GM18867 (cell line): ENCODE measurements at regions not wholly inside any gene's neighbourhood (a gene's known extent, or its start where the extent isn't known, plus 50 kb on each side); places are given as distances from the start of the nearest gene placed in this dataset.

Experiments used
- ATAC-seq: cut with Tn5 transposase; IDR thresholded peaks from one replicate; pipeline ENCODE4 v1.9.1; 2021; ENCODE audit warnings: mild to moderate bottlenecking, moderate library complexity; ENCODE audit not compliant: unreplicated experiment

DNA sequence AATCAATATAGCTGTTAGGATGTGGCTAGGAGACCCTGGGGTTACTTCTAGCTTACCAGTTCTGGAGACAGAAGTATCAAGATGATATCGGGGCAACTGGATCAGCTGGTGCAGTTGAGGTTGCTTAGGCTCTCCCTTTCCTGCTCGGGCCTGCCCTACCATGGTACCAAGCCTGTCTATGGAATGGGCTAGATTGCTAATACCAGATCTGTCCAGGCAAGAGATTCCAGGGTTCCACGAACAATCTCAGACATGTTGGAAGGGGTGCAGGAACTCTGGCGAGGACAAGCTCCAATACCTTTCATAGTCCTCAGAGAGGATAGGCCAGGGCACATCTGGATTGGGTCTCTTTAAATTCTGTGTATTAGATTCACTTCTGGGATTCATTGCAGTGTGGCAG lies 53.8 kb downstream of the ADM start:
- ATAC-seq = no peak

DNA sequence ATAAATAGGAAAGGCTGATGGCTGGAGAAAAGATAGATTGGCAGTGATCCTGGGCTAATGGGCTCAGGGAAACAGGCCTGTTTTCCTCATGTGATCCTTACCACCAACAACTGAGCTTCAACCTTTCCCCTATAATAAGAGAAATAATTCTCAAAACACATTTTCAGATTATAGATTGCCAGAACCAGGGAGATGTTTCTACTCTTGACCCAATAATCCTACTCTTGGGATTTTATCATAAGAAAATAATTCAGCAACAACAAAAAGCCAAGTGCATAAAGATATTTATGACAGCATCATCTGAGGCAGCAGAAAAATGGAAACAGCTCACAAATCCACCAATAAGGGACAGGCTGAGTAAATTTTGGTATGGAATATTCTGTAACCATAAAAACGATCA lies 54.3 kb downstream of the ADM start:
- no peak for ATAC-seq

DNA sequence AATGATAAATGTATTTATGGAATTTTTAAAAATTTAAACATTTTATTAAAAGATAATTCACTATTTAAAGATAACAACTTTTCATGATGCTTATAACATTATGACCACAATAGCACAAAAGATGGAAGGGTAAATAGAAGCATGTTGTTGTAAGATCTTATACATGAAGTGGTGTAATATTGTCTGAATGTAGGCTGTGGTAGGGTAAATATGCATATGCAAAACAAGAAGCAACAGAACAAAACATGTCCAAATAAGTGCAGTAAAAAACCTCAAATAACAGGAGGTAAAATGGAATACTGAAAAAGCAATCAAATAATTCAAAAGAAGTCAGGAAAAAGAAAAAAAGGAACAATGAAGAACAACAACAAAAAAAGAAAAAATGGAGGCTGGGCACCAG lies 56.0 kb downstream of the ADM start:
- no peak for ATAC-seq

DNA sequence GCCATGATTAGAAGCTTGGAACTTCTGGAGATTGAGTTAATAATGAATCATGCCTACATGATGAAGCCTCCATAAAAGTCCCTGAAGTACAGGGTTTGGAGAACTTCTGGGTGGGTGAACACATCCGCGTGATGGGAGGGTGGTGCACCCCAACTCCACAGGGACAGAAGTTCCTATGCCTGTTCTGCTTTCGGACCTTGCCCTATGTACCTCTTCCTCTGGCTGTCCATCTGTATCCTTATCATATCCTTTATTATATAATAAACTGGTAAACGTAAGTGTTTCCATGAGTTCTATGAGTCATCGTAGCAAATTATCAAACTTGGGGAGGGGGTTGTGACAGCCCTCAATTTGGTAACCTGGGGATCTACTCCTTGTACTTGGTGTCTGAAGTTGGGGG lies 60.2 kb downstream of the ADM start:
- no peak for ATAC-seq

DNA sequence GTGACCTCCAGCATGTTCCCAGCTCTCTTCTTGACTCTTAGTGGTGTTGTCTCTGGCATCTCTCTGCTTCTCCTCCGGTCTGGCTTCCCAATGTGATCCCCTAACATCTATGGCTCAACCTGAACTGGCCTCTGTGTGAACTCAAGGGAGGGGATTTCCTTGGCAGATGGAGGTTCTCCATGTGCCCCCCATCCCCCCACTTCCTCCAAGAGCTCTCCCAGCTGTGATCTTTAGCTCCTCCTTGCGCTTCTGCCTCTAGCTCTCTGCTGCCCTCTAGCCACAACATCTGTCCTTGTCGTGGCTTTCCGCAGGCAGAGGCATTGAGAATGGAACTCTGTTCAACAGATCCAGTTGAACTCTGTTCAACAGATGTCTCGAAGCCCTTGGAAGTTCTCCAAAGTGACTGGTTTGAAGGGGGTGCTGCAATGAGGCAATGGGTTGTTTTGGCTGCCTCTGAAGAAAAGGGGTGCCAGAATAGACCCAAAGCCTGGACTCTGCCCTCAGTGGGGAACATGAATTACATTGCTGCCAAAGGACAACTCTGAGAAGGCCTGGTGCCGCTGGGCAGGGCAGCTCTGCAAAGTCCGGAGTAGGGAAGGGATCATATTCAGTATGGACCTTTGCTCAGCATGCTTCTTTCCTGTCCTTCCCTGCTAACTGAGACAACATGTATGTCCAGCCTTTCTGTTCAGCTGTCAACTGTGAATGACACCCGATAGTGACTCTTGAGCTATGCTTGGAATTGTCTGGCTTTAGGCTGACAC lies 61.9 kb downstream of the ADM start:
- ATAC-seq = peak; percentile 76

DNA sequence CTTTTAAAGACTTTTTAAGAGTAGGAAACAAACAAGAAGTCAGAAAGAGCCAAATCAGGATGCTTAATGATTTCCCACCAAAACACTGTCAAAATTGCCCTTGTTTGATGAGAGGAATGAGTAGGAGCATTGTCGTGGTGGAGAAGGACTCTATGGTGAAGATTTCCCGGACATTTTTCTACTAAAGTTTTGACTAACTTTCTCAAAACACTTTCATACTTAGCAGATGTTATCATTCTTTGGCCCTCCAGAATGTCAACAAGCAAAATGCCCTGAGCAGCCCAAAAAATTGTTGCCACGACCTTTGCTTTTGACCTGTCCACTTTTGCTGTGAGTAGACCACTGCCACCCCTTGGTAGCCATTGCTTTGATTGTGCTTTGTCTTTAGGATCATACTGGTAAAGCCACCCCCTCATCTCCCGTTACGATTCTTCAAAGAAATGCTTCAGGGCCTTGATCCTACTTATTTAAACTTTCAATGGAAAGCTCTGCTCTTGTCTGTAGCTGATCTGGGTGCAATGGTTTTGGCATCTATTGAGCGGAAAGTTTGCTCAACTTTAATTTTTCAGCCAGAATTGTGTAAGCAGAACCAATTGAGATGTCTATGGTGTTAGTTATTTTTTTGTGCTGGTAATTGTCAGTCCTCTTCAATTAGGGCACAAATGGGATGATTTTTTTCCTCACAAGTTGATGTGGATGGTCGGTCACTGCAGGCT lies 67.2 kb downstream of the ADM start:
- ATAC-seq = no peak

DNA sequence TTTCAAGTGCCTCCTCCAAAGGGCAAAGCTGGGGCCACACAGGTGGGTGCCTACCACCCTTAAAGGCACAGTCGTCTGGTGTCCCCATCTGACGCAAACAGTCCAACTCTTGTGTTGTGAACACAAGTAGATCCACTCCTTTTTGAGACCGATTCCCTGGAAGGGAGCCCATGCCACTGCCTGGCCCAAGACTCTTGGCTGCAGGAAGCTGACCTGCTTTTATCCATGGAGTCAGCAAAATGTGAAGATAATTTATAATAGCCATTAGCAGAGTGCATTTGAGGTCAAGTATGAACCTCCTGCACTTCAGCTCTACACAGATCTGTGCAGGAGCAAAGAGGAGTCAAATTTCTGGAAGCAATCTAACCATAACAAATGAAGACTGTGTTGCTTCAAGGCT lies 68.5 kb downstream of the ADM start:
- ATAC-seq = no peak

DNA sequence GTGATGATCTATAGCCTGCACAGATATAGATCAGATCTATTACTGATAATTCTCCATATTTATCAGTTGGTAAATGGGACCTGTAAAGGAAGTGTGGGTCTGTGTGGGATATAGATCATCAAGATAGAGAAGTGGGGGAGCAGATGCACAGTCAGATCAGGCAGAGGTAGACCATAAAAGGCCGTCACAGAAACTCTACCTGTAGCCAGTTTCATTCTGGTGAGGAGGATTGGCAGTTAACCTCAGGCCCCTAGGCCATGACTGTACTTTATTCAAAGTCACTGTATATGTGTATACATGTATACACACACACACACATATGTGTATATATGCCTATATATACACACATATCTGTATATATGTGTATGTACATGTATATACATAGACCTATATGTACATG lies 69.1 kb downstream of the ADM start:
- no peak for ATAC-seq

DNA sequence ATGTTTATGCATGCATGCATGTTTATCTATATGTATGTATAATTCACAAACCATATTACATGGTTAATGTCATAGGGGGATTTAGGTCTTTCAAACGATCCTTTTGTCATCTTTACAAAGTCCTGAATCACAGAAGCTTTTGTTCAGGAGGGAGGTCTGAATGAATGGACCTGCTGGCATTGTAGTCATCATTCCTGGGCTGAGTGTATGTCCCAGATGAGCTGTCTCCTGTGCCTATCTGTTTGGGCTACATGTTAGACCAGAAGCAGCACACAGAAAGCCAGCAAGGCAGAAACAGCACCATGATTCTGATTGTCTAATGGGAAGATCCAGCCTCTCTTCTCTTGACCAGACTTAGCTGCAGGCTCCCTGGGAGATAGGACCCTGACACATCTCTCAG lies 69.5 kb downstream of the ADM start:
- ATAC-seq = no peak

DNA sequence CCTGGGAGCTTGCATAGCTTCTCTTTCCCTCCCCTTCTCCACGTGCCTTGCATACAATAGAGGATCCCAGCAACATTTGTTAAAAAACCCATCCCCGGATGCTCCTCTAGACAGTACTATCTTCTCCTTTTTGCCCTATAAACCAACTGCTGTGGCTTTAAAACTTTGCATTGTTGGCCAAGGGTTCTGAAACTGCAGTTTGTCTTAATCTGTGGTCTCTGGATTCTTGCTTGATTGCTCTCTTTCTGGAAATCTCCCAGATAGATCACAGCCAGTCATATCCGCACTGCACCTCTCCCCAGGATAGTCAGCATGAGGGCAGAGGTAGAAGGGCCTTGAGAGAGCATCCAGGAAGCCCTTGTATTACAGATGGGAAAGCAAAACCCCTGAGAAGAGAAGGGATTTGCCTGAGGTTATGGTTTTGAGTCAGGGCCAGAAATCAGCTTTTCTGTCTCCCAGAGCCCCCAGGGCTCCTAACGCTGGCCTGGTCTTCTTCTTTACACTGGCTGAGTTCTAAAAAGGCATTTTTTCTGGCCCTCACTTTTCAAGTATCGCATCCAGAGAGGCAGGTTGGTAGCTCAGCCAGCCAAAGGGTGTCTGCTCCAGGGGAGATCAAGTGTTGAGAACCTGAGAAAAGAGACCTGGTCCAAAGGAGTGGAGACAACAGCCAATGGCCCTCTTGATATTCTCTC lies 70.6 kb downstream of the ADM start:
- ATAC-seq = no peak

DNA sequence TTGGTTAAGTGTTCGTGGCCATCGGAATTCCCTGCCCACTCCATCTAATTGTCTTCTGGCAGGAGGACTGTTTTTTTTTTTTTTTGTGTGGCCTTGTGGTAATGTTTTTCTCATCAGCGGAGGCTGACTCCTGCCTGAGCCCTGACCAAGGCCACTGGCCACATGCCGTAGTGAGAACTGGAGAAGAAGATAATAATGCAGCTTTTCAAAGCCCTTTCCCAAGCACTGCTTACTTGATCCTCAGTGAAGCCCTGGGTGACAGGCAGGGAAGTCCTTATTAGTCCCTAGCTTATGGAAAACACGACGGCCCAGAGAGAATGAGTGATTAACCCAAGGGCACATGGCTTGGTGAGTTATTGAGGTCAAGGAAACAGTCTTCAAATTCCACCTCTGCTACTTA lies 71.2 kb downstream of the ADM start:
- no peak for ATAC-seq

DNA sequence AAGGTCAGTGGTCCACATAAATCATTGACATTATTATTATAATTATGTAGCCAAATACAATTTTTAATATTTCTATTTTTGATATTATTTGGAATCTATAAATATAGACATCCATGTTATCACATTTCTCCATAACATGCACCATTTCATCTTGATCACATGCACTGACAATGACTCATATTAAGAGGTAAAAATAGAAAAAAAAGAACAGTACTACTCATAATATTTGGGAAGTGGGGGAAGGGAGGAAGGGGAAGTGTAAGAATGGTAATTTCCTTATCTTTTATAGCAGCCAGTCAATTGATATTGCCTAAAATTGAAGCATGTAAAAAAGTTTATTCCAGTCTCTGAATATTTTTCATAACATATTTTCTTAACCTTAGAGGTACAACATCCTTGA lies 72.3 kb downstream of the ADM start:
- ATAC-seq = no peak

DNA sequence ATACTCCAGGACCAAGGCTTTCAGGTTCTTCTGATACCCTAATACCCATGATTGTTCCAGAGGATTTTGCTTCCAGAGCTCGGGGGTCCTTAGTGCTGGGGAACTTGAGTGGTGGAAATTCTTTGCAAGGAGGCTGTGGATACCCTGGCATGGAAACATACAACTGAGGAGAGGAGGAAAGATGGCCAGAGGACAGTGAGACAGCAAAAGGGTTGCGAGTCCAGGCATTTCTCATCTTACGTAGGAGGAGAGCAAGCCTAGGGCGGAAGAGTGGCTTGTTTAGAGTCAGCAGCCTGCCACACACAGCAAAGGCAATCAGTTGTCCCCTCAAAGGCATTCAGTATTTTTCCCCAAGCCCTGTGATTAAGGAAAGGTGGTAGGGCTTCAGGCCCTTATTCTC lies 73.5 kb downstream of the ADM start:
- ATAC-seq = no peak

DNA sequence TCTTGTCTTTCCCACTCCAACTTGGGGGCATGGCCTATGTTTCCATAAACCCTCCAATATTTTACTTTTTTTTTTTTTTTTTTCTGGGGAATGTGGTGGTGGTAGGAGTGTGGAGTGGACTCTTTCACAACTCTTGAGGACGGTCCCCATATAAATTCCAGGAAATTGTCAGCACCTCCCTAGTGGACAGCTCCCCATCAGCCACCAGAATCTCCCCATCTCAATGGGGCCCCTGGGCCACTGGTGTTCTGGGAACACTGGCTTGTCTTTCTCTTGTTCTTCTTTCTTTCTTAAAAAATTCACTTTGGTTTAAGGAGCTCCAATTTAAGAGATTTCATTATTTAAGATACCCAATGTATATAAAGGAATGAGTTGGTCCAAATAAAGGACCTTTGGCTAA lies 74.1 kb downstream of the ADM start:
- no peak for ATAC-seq

DNA sequence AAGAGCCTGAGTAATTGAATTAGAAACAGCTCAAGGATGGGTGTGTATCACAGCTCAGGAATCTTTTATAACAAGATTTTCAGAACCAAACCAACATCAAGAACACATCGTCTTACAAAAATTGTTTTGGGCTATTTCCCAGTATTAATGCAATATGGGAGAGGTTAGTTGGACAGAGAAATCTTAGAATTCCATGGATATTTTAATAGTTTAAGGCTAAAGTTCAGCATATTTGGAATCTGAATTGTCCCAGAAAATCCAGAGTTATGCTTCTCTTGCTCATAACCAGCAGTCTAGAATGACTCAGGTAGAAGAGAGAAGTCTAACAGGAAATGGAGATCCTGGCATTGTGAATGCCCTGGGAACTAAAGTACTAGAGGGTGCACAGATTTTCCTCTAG lies 74.6 kb downstream of the ADM start:
- no peak for ATAC-seq

DNA sequence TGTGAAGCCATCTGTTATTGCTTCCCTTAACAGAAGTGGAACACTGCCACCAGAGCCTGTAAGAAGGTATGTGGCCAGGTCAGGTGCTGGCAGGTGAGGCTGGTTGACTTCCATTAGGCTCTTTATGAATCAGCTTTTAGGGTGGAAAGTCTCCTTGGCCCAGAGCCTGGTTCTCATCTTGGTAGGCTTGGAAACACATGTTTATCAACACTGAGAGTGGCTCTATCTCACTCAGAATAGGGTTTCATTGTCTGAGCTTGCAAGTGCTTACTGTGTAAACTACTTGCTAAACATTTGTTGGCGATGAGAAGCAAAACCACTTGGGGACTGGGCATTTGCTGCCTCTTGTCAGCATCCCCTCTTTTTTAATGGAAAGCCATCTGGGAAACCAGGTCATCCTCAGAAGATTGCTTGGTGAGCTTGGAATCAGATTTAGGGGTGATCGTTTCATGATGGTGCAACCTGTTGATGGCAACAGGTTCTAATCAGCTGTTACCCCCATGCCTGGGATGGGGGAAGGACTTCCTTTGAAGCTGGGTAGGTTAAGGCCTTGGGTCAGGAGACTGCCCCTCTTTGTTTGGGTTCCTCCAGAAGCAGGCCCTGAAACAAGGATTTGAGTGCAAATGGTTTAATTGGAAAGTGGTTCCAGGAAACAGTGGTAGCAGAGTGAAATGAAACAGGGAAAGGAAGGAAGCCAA lies 75.0 kb upstream of the AMPD3 start:
- ATAC-seq = no peak

DNA sequence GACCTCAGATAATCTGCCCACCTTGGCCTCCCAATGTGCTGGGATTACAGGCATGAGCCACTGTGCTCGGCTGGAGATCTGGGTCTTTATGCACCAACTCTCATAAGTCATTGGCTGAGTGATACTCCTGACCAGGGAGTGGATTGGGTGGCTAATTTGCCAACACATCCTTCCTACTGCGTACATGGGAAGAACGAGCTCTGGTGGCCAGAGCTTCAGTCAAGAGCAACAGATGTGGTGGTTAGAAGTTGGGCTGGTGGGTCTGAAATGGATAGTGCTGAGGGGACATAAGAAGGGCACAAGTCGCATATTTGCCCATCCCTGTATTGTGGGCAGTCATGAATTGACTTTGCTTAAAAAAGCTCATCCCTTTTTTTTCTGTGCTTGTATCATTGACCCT lies 74.1 kb upstream of the AMPD3 start:
- no peak for ATAC-seq

DNA sequence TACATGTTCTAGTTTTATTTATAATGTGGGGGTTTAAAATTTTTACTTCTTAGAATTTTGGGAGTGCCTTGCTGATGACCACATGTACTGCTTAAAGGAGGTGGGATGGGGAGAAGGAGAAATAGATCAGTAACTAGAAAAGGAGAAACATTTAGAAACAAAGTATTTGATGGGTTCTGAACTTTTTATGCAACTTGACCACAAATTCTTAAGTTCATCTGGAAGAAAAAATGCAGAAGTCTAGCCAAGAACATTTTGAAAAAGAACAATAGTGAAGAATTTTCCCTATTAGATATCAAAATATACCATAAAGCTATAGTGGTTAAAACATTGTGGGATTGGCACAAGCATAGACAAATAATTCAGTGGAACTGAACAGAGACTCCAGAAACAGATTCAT lies 73.3 kb upstream of the AMPD3 start:
- no peak for ATAC-seq

DNA sequence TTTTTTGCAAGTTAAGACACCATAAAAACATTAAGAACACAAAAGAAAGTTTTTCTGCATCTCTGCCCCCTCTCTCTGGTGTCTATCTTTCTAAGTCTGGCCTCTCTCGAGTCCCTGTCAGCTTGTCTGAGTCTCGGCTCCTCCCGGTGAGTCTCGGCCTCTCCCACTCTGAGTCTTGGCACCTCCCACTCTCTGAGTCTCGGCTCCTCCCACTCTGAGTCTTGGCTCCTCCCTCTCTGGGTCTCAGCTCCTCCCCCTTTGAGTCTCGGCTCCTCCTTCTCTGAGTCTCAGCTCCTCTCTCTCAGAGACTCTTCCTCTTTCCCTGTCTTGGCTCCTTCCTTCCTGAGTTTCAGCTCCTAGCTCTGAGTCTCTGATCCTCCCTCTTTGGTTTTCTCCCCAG lies 72.5 kb upstream of the AMPD3 start:
- ATAC-seq = no peak

DNA sequence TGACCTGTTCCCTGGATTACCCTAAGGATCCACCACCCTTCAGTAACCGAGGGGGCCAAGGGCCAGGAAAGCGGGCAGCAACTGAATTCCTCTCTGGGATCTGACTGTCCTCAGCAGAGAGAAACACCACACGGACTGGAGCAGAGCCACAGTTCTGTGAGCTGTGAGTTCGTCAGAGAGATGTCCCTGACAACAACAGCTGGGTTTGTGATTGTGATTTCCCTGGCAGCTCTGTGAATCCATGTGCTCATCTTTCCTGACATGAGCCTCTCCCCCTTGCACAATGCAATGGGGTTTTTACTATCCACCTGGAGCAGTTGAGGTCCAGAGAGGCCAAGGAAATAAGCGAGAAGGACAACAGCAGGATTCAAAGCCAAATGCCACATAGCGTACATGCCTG lies 69.4 kb upstream of the AMPD3 start:
- ATAC-seq = no peak

DNA sequence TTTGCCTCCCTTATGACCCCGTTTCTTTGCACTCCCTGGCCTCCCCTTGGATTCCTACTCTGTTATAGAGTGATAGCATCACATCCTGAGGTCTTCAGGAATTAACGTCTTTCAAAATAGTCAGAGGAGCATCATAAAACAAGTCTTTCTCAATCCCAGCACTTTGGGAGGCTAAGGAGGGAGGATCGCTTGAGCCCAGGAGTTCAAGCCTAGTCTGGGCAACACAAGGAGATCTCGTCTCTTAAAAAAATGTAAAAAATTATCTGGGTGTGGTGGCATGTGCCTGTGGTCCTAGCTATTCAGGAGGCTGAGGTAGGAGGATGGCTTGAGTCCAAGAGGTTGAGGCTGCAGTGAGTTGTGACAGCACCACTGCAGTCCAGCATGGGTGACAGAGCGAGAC lies 68.7 kb upstream of the AMPD3 start:
- no peak for ATAC-seq

DNA sequence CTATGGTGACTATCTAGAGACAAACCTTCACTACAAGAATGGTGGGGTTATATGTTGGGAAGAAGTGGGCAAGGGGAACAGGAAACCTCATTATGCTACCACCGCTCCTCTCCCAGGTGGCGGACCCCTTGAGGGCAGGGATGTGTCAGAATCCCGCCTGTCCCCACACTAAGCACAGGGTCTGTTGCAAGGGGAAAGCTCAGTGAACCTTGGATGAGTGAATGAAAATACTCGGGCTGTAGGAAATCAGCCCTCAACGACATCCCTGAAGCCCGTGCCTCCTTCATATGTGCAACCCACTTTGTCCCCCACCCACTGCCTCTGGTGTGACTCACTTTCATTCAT lies 68.2 kb upstream of the AMPD3 start:
- no peak for ATAC-seq
